Sigmoid colon (tissue), 6 donors: ENCODE measurements at regions not wholly inside any gene's neighbourhood (a gene's known extent, or its start where the extent isn't known, plus 50 kb on each side); places are given as distances from the start of the nearest gene placed in this dataset.

Experiments used
- DNase-seq: peaks from one replicate; pipeline ENCODE4 v3.0.0-alpha.2; 2019
- H3K27ac ChIP-seq, 4 donors: fragments of 200-600 bp; sonication (generic); one replicate each; pipeline ENCODE4 v1.5.1; 2016 to 2019; ENCODE audit warnings: mild to moderate bottlenecking in 1 of 4
- H3K27me3 ChIP-seq, 3 donors: fragments of 200-600 bp; sonication (generic); one replicate each; pipeline ENCODE4 v1.5.1; 2019; ENCODE audit warnings: mild to moderate bottlenecking in 1 of 3
- H3K36me3 ChIP-seq, 4 donors: fragments of 200-600 bp; sonication (generic); one replicate each; pipeline ENCODE4 v1.5.1; 2016 to 2019
- H3K4me1 ChIP-seq, 4 donors: fragments of 200-600 bp; sonication (generic); one replicate each; pipeline ENCODE4 v1.5.1; 2017 to 2019
- H3K4me3 ChIP-seq, 4 donors: fragments of 200-600 bp; sonication (generic); one replicate each; pipeline ENCODE4 v1.5.1; 2017 to 2019; ENCODE audit warnings: mild to moderate bottlenecking in 2 of 4, moderate library complexity in 1 of 4
- H3K9me3 ChIP-seq, 4 donors: fragments of 200-600 bp in 3 of 4; sonication (generic) in 3 of 4; one replicate each; pipeline versions ENCODE4 v1.5.1 to v1.6.1; 2013 to 2019
- CTCF ChIP-seq, 4 experiments: fragments of 450-650 bp in 3 of 4; fragments of 200-600 bp in 1 of 4; IDR thresholded peaks; one replicate each; pipeline ENCODE4 v1.5.1; 2016 to 2019; ENCODE audit warnings: antibody characterized with exemption in 4 of 4, mild to moderate bottlenecking in 3 of 4, moderate library complexity in 2 of 4
- EP300 ChIP-seq, 4 donors: sonication (generic); formaldehyde crosslinking; IDR thresholded peaks; one replicate each; pipeline ENCODE4 v1.6.1; 2017; ENCODE audit warnings: antibody characterized with exemption in 4 of 4
- POLR2A ChIP-seq, 2 donors: fragments of 450-650 bp; IDR thresholded peaks; one replicate each; pipeline ENCODE4 v1.6.1; 2016; ENCODE audit warnings: antibody characterized with exemption in 2 of 2, mild to moderate bottlenecking in 2 of 2, moderate library complexity in 2 of 2
- POLR2AphosphoS5 ChIP-seq, 4 donors: sonication (generic); formaldehyde crosslinking; IDR thresholded peaks; one replicate each; pipeline ENCODE4 v1.6.1; 2017; ENCODE audit warnings: antibody characterized with exemption in 4 of 4
- WGBS, 2 donors: extraction: QIAGEN DNeasy Blood & Tissue Kit; methylation state at CpG; one replicate each; pipeline ENCODE4 v1.1.7; 2013; 5-methylcytosine and 5-hydroxymethylcytosine counted together
- intact Hi-C: fragments of 100-400 bp; cut with DNase I; formaldehyde crosslinking; loops from one replicate; pipeline ENCODE4 v1.15.1; 2023
- donor health status: healthy with polysubstance abuse.
- donor health status: healthy.

GRCh38 chr17:77890771-77891170 lies 67.7 kb upstream of the TNRC6C start:
- intact Hi-C loops, result no loop called here
- WGBS, 2 donors, result 77 to 91% methylated on average over 3 of the region's 3 CpGs
- DNase-seq, result peak; percentile 42

GRCh38 chr17:77891602-77892001 lies 66.9 kb upstream of the TNRC6C start:
- intact Hi-C loops, result no loop called here
- DNase-seq, result peak; percentile 39
- Histone ChIP-seq H3K27ac (no peak overlapping the region), H3K9me3 (no peaks in the 10 kb centered on the region), H3K27me3 (no peaks in the 10 kb centered on the region), H3K4me3 (no peak overlapping the region), H3K36me3 (no peaks in the 10 kb centered on the region), H3K4me1 (peaks cover 5 to 14% (median 6%) of the 10 kb centered on the region in 4 donors)
- 67 to 76% methylated on average over 8 of the region's 8 CpGs for WGBS, 2 donors
- TF ChIP-seq POLR2AphosphoS5 (IDR thresholded peaks at IDR 0.05), result no peak
- TF ChIP-seq EP300 (IDR thresholded peaks at IDR 0.05), result no peak
- TF ChIP-seq POLR2A (IDR thresholded peaks at IDR 0.05), result no peak
- TF ChIP-seq CTCF (IDR thresholded peaks at IDR 0.05), result no peak

More at GRCh38 chr17:77890771-77891170, 67.7 kb upstream of the TNRC6C start:
- Histone ChIP-seq H3K4me1 (peaks cover 5 to 14% (median 6%) of the 10 kb centered on the region in 4 donors), H3K9me3 (no peaks in the 10 kb centered on the region), H3K27me3 (no peaks in the 10 kb centered on the region), H3K4me3 (no peak overlapping the region), H3K27ac (no peak overlapping the region), H3K36me3 (no peaks in the 10 kb centered on the region)
- TF ChIP-seq POLR2AphosphoS5 (IDR thresholded peaks at IDR 0.05) (no peak), CTCF (IDR thresholded peaks at IDR 0.05) (no peak), POLR2A (IDR thresholded peaks at IDR 0.05) (no peak), EP300 (IDR thresholded peaks at IDR 0.05) (no peak)

GRCh38 chr17:77892031-77892430 lies 66.5 kb upstream of the TNRC6C start:
- intact Hi-C loops, result no loop called here
- H3K36me3 ChIP-seq, result no peaks in the 10 kb centered on the region
- no peak overlapping the region for H3K27ac ChIP-seq
- WGBS, 2 donors, result 85 to 92% methylated on average over 7 of the region's 7 CpGs
- H3K4me1 ChIP-seq, result peaks cover 3 to 13% (median 5%) of the 10 kb centered on the region in 4 donors
- no peaks in the 10 kb centered on the region for H3K9me3 ChIP-seq
- no peak overlapping the region for H3K4me3 ChIP-seq
- TF ChIP-seq EP300 (IDR thresholded peaks at IDR 0.05) (no peak), POLR2A (IDR thresholded peaks at IDR 0.05) (no peak), CTCF (IDR thresholded peaks at IDR 0.05) (no peak), POLR2AphosphoS5 (IDR thresholded peaks at IDR 0.05) (no peak)
- H3K27me3 ChIP-seq, result no peaks in the 10 kb centered on the region
- no peak for DNase-seq

GRCh38 chr17:77892469-77893143 lies 65.9 kb upstream of the TNRC6C start:
- 77 to 85% methylated on average over 22 of the region's 22 CpGs for WGBS, 2 donors
- H3K9me3 ChIP-seq, result no peaks in the 10 kb centered on the region
- no peak overlapping the region for H3K27ac ChIP-seq
- DNase-seq, result peak; percentile 56
- H3K36me3 ChIP-seq, result no peaks in the 10 kb centered on the region
- intact Hi-C loops, result no loop called here
- H3K4me1 ChIP-seq, result peaks cover 0 to 7% (median under 1%) of the 10 kb centered on the region in 4 donors
- no peak overlapping the region for H3K4me3 ChIP-seq
- TF ChIP-seq EP300 (IDR thresholded peaks at IDR 0.05), result no peak
- TF ChIP-seq POLR2AphosphoS5 (IDR thresholded peaks at IDR 0.05), result no peak
- no peak for TF ChIP-seq POLR2A (IDR thresholded peaks at IDR 0.05)
- TF ChIP-seq CTCF (IDR thresholded peaks at IDR 0.05), result no peak
- H3K27me3 ChIP-seq, result no peaks in the 10 kb centered on the region
